ENCODE measurements at regions not wholly inside any gene's neighbourhood (a gene's known extent, or its start where the extent isn't known, plus 50 kb on each side); places are given as distances from the start of the nearest gene placed in this dataset.

DNA sequence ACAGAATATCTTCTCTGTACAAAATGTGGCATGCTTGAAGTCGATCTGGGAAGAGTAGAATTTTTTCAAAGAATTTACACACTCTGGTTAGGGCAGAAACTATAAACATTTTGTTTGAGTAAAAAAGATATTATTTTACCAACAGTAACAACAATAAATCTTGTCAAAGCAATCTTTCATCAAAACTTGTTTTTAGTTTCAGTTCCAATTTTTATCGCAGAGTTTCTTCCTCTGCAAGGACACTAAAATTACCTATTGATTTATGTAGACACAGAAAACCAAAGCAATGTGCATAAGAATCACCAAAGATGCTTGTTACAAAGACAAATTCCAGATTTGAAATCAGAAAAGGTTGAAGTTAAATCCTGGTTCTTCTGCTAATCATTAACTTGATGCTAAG is 61.9 kb downstream of the CGGBP1 start:
- TF ChIP-seq ZZZ3 (CRISPR knock-in tag; IDR thresholded peaks at IDR 0.05; ENCODE audit: borderline replicate concordance) = no peak
- no peak for TF ChIP-seq NFRKB (IDR thresholded peaks at IDR 0.05)
- TF ChIP-seq PHF20 (CRISPR knock-in tag; IDR thresholded peaks at IDR 0.05) = no peak
- TF ChIP-seq, protein P1, sequence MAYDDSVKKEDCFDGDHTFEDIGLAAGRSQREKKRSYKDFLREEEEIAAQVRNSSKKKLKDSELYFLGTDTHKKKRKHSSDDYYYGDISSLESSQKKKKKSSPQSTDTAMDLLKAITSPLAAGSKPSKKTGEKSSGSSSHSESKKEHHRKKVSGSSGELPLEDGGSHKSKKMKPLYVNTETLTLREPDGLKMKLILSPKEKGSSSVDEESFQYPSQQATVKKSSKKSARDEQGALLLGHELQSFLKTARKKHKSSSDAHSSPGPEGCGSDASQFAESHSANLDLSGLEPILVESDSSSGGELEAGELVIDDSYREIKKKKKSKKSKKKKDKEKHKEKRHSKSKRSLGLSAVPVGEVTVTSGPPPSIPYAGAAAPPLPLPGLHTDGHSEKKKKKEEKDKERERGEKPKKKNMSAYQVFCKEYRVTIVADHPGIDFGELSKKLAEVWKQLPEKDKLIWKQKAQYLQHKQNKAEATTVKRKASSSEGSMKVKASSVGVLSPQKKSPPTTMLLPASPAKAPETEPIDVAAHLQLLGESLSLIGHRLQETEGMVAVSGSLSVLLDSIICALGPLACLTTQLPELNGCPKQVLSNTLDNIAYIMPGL (CRISPR knock-in tag; IDR thresholded peaks at IDR 0.05; ENCODE audit: borderline replicate concordance in 1 of 2, low read depth in 1 of 2) = no peak
- TF ChIP-seq KLF9 (CRISPR knock-in tag; IDR thresholded peaks at IDR 0.05; ENCODE audit: low read depth) = no peak
- no peak for TF ChIP-seq ELF3 (CRISPR knock-in tag; IDR thresholded peaks at IDR 0.05)
- TF ChIP-seq SPEN (CRISPR knock-in tag; IDR thresholded peaks at IDR 0.05; ENCODE audit: low read depth) = no peak
- TF ChIP-seq TAF1 (CRISPR knock-in tag; IDR thresholded peaks at IDR 0.05) = no peak
- TF ChIP-seq ZNF556 (CRISPR knock-in tag; IDR thresholded peaks at IDR 0.05; ENCODE audit: borderline replicate concordance) = no peak
- no peak for TF ChIP-seq MYC (CRISPR knock-in tag; IDR thresholded peaks at IDR 0.05; ENCODE audit: borderline replicate concordance)
- TF ChIP-seq, protein P2, sequence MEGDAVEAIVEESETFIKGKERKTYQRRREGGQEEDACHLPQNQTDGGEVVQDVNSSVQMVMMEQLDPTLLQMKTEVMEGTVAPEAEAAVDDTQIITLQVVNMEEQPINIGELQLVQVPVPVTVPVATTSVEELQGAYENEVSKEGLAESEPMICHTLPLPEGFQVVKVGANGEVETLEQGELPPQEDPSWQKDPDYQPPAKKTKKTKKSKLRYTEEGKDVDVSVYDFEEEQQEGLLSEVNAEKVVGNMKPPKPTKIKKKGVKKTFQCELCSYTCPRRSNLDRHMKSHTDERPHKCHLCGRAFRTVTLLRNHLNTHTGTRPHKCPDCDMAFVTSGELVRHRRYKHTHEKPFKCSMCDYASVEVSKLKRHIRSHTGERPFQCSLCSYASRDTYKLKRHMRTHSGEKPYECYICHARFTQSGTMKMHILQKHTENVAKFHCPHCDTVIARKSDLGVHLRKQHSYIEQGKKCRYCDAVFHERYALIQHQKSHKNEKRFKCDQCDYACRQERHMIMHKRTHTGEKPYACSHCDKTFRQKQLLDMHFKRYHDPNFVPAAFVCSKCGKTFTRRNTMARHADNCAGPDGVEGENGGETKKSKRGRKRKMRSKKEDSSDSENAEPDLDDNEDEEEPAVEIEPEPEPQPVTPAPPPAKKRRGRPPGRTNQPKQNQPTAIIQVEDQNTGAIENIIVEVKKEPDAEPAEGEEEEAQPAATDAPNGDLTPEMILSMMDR (CRISPR knock-in tag; IDR thresholded peaks at IDR 0.05) = no peak

Measured in HepG2 (cell line).